A549 (cell line): ENCODE measurements at regions not wholly inside any gene's neighbourhood (a gene's known extent, or its start where the extent isn't known, plus 50 kb on each side); places are given as distances from the start of the nearest gene placed in this dataset.

Source experiments
- ATAC-seq, 2 experiments: fragments of 200-7000 bp in 1 of 2; fragments of >200 bp in 1 of 2; cut with Nextera tagmentation in 1 of 2; cut with Tn5 transposase in 1 of 2; 3 replicates each; pipeline versions ENCODE4 v1.8.0 to v1.9.1; 2018 to 2020; ENCODE audit warnings: mild to moderate bottlenecking in 1 of 2, moderate library complexity in 1 of 2
- CTCF ChIA-PET: fragments of 300-600 bp; sonication (Branson Sonifier 250); formaldehyde crosslinking; extraction: SDS; loops from one replicate; lab custom pipeline; 2021; ENCODE audit warnings: antibody characterized with exemption, inconsistent platforms; lab: Yijun Ruan, JAX
- POLR2A ChIA-PET: fragments of 350-600 bp; formaldehyde crosslinking; extraction: SDS; loops from one replicate; lab custom pipeline; 2021; ENCODE audit warnings: antibody characterized with exemption, inconsistent platforms; lab: Yijun Ruan, JAX
- DNase-seq, 2 experiments: peaks; one replicate each; pipeline versions ENCODE4 v3.0.0 to v3.0.0-alpha.2; 2011 to 2016; ENCODE audit warnings: low read depth in 1 of 2, low spot score in 1 of 2
- FAIRE-seq: peaks from 2 replicates; lab custom pipeline; 2011; peaks lifted over from hg19 to GRCh38; lab: Jason Lieb, UNC
- H3K27ac ChIP-seq, 2 experiments: fragments of >200 bp; sonication (Bioruptor Twin); formaldehyde crosslinking; 3 replicates each; pipeline ENCODE4 v1.5.1; 2016 to 2017
- H3K4me1 ChIP-seq: fragments of >200 bp; sonication (Bioruptor Twin); formaldehyde crosslinking; 3 replicates; pipeline ENCODE4 v1.6.1; 2016
- H3K4me2 ChIP-seq: fragments of >200 bp; sonication (Bioruptor Twin); formaldehyde crosslinking; 3 replicates; pipeline ENCODE4 v1.6.1; 2016
- H3K4me3 ChIP-seq: fragments of >200 bp; sonication (Bioruptor Twin); formaldehyde crosslinking; 3 replicates; pipeline ENCODE4 v1.5.1; 2016
- H3K9me3 ChIP-seq: fragments of >200 bp; sonication (Bioruptor Twin); formaldehyde crosslinking; 3 replicates; pipeline ENCODE4 v1.6.1; 2016
- BCL3 ChIP-seq: fragments of >200 bp; sonication (Bioruptor Twin); formaldehyde crosslinking; IDR thresholded peaks from 3 replicates; pipeline ENCODE4 v1.6.1; 2016
- BHLHE40 ChIP-seq: IDR thresholded peaks from 2 replicates; pipeline ENCODE4 v1.6.1; 2012; ENCODE audit warnings: low read depth, low read length, inconsistent platforms
- CBX8 ChIP-seq: fragments of 200-600 bp; sonication (generic); IDR thresholded peaks from 2 replicates; pipeline ENCODE4 v1.6.1; 2016
- CEBPB ChIP-seq, 2 experiments: fragments of >200 bp in 1 of 2; sonication (Bioruptor Twin) in 1 of 2; formaldehyde crosslinking in 1 of 2; IDR thresholded peaks; 2 replicates each; pipeline ENCODE4 v1.6.1; 2012 to 2016
- CHD2 ChIP-seq: fragments of 150-350 bp; IDR thresholded peaks from 2 replicates; pipeline ENCODE4 v1.6.1; 2014; ENCODE audit warnings: low read length; ENCODE audit not compliant: partially characterized antibody
- CTCF ChIP-seq: fragments of >200 bp; sonication (Bioruptor Twin); formaldehyde crosslinking; IDR thresholded peaks from 3 replicates; pipeline ENCODE4 v1.5.1; 2016
- EHF ChIP-seq: fragments of 250-450 bp; sonication (Bioruptor Pico); IDR thresholded peaks from 2 replicates; pipeline ENCODE4 v1.5.0; 2020; ENCODE audit warnings: mild to moderate bottlenecking
- ELK1 ChIP-seq: fragments of 150-350 bp; IDR thresholded peaks from 2 replicates; pipeline ENCODE4 v1.6.1; 2014; ENCODE audit warnings: low read depth, mild to moderate bottlenecking, low read length
- EP300 ChIP-seq, 2 experiments: fragments of >200 bp; sonication (Bioruptor Twin); formaldehyde crosslinking; IDR thresholded peaks; 2 replicates in 1 of 2; 3 replicates in 1 of 2; pipeline ENCODE4 v1.6.1; 2016 to 2017
- ESRRA ChIP-seq: fragments of 150-350 bp; IDR thresholded peaks from 2 replicates; pipeline ENCODE4 v1.6.1; 2014; ENCODE audit warnings: mild to moderate bottlenecking, low read length, borderline replicate concordance
- GATA3 ChIP-seq: IDR thresholded peaks from 2 replicates; pipeline ENCODE4 v1.6.1; 2012; ENCODE audit warnings: borderline replicate concordance
- HES2 ChIP-seq: fragments of >200 bp; sonication (Bioruptor Twin); formaldehyde crosslinking; IDR thresholded peaks from 2 replicates; pipeline ENCODE4 v1.6.1; 2016
- HEYL ChIP-seq: fragments of 250-450 bp; sonication (Bioruptor Pico); IDR thresholded peaks from 2 replicates; pipeline ENCODE4 v1.8.0; 2021; ENCODE audit warnings: mild to moderate bottlenecking, moderate library complexity
- HOXB13 ChIP-seq: fragments of 250-450 bp; sonication (Bioruptor Pico); IDR thresholded peaks from 2 replicates; pipeline ENCODE4 v1.5.0; 2020; ENCODE audit warnings: low read depth, mild to moderate bottlenecking, moderate library complexity
- JUN ChIP-seq, 2 experiments: fragments of >200 bp; sonication (Bioruptor Twin); formaldehyde crosslinking; IDR thresholded peaks; 2 replicates in 1 of 2; 3 replicates in 1 of 2; pipeline ENCODE4 v1.6.1; 2016 to 2017
- KDM1A ChIP-seq: fragments of 200-600 bp; sonication (generic); IDR thresholded peaks from 2 replicates; pipeline ENCODE4 v1.6.1; 2016; ENCODE audit warnings: low read depth, mild to moderate bottlenecking
- MYC ChIP-seq: IDR thresholded peaks from 2 replicates; pipeline ENCODE4 v1.6.1; 2012; ENCODE audit warnings: mild to moderate bottlenecking, inconsistent platforms, low read length, improper control_type of control experiment, borderline replicate concordance
- NFE2L2 ChIP-seq: fragments of 150-350 bp; conservative IDR thresholded peaks from 2 replicates; pipeline ENCODE4 v1.6.1; 2014; ENCODE audit warnings: low read length
- NR3C1 ChIP-seq: fragments of >200 bp; sonication (Bioruptor Twin); formaldehyde crosslinking; IDR thresholded peaks from 3 replicates; pipeline ENCODE4 v1.6.1; 2017
- RARB ChIP-seq: fragments of 250-450 bp; sonication (Bioruptor Pico); IDR thresholded peaks from 2 replicates; pipeline ENCODE4 v1.8.0; 2021; ENCODE audit warnings: mild to moderate bottlenecking, moderate library complexity
- RCOR1 ChIP-seq: fragments of 150-350 bp; IDR thresholded peaks from 2 replicates; pipeline ENCODE4 v1.6.1; 2014; ENCODE audit warnings: antibody characterized with exemption, low read length, low read depth
- RFX5 ChIP-seq: fragments of 450-650 bp; IDR thresholded peaks from 2 replicates; pipeline ENCODE4 v1.7.1; 2014; ENCODE audit warnings: antibody characterized with exemption, mild to moderate bottlenecking, moderate library complexity
- SREBF2 ChIP-seq: fragments of 450-650 bp; IDR thresholded peaks from 2 replicates; pipeline ENCODE4 v1.6.1; 2014; ENCODE audit warnings: mild to moderate bottlenecking, moderate library complexity
- TFCP2L1 ChIP-seq: fragments of 250-450 bp; sonication (Bioruptor Pico); IDR thresholded peaks from 2 replicates; pipeline ENCODE4 v1.5.0; 2021; ENCODE audit warnings: mild to moderate bottlenecking
- TP53 ChIP-seq: fragments of 250-450 bp; sonication (Bioruptor Pico); IDR thresholded peaks from 2 replicates; pipeline ENCODE4 v1.5.0; 2021; ENCODE audit warnings: mild to moderate bottlenecking, moderate library complexity
- ZFP36 ChIP-seq: fragments of 450-650 bp; IDR thresholded peaks from 2 replicates; pipeline ENCODE4 v1.6.1; 2014; ENCODE audit warnings: borderline replicate concordance; ENCODE audit not compliant: partially characterized antibody
- ZSCAN20 ChIP-seq: fragments of 250-450 bp; sonication (Bioruptor Pico); IDR thresholded peaks from 2 replicates; pipeline ENCODE4 v1.8.0; 2022; ENCODE audit warnings: mild to moderate bottlenecking, moderate library complexity
- WGBS: methylation state at CpG from one replicate; pipeline ENCODE4 v1.1.6; 2017; ENCODE audit errors: missing lambda C conversion rate; 5-methylcytosine and 5-hydroxymethylcytosine counted together

- no peak for ATAC-seq
- WGBS = 24% methylated on average over 5 of the region's 7 CpGs
- FAIRE-seq = no peak
- TF ChIP-seq EHF (no peak), NR3C1 (no peak), KDM1A (no peak), ESRRA (no peak), MYC (no peak), ZSCAN20 (CRISPR knock-in tag) (no peak), CTCF (no peak), TP53 (CRISPR knock-in tag) (no peak), JUN (IDR thresholded peaks at IDR 0.05) (no peak), HEYL (CRISPR knock-in tag) (no peak), GATA3 (no peak), CHD2 (no peak), RARB (no peak)
- H3K4me2 ChIP-seq = no peak overlapping the region
- DNase-seq = no peak
- CTCF ChIA-PET = no interaction called here
- no peak overlapping the region for H3K4me3 ChIP-seq
- POLR2A ChIA-PET = no interaction called here
- H3K27ac ChIP-seq = no peak overlapping the region
- H3K4me1 ChIP-seq = no peaks in the 10 kb centered on the region
- H3K9me3 ChIP-seq = no peaks in the 10 kb centered on the region
These were observed 1624.9 kb downstream of the GRIK2 start for GRCh38 chr6:103018426-103018825.

GRCh38 chr6:103017878-103018277 lies 1624.4 kb downstream of the GRIK2 start:
- DNase-seq = no peak
- Histone ChIP-seq H3K9me3 (no peaks in the 10 kb centered on the region), H3K4me3 (no peak overlapping the region), H3K27ac (no peak overlapping the region), H3K4me2 (no peak overlapping the region), H3K4me1 (no peaks in the 10 kb centered on the region)
- FAIRE-seq = no peak
- ChIA-PET CTCF (no interaction called here), POLR2A (no interaction called here)
- ATAC-seq = no peak
- no peak for TF ChIP-seq HES2
- no peak for TF ChIP-seq BCL3
- no peak for TF ChIP-seq EP300 (IDR thresholded peaks at IDR 0.05)
- TF ChIP-seq JUN (IDR thresholded peaks at IDR 0.05) = no peak
- no peak for TF ChIP-seq RCOR1
- no peak for TF ChIP-seq NFE2L2
- no peak for TF ChIP-seq SREBF2
- no peak for TF ChIP-seq ELK1
- TF ChIP-seq EHF = no peak
- no peak for TF ChIP-seq CEBPB (IDR thresholded peaks at IDR 0.05)
- TF ChIP-seq HOXB13 = no peak
- no peak for TF ChIP-seq ZFP36
- WGBS = 46% methylated on average over 7 of the region's 9 CpGs

GRCh38 chr6:103011605-103012004 lies 1618.1 kb downstream of the GRIK2 start:
- DNase-seq = no peak
- Histone ChIP-seq H3K27ac (no peak overlapping the region), H3K4me2 (no peak overlapping the region), H3K9me3 (no peaks in the 10 kb centered on the region), H3K4me3 (no peak overlapping the region), H3K4me1 (no peaks in the 10 kb centered on the region)
- WGBS = 7% methylated on average over 2 of the region's 2 CpGs
- no peak for FAIRE-seq
- no peak for ATAC-seq
- ChIA-PET CTCF (no interaction called here), POLR2A (no interaction called here)
- TF ChIP-seq NR3C1 (no peak), RARB (no peak), CBX8 (no peak), BHLHE40 (no peak), CTCF (no peak), HES2 (no peak), RFX5 (no peak), TFCP2L1 (CRISPR knock-in tag) (no peak), EP300 (IDR thresholded peaks at IDR 0.05) (no peak)
- TF ChIP-seq, all 56 proteins: peak for 0
